Caco-2 (cell line): ENCODE measurements at regions not wholly inside any gene's neighbourhood (a gene's known extent, or its start where the extent isn't known, plus 50 kb on each side); places are given as distances from the start of the nearest gene placed in this dataset.

ENCODE experiments used
- BruUV-seq: library from RNA; stranded (reverse); fragments of 400-500 nt; replicated peaks from 2 replicates; lab custom pipeline; 2021; lab: Mats Ljungman, UMichigan
- CTCF ChIA-PET: fragments of 300-600 bp; sonication (Branson Sonifier 250); formaldehyde crosslinking; loops from one replicate; lab custom pipeline; 2022; ENCODE audit warnings: antibody characterized with exemption; lab: Charles Lee
- POLR2A ChIA-PET: fragments of 300-600 bp; sonication (Branson Sonifier 250); formaldehyde crosslinking; loops from one replicate; lab custom pipeline; 2022; ENCODE audit warnings: antibody characterized with exemption; lab: Charles Lee
- DNase-seq, 2 experiments: peaks; one replicate each; pipeline versions ENCODE4 v3.0.0 to v3.0.0-alpha.2; 2020 to 2022
- H3K27me3 ChIP-seq: replicated peaks from 2 replicates; pipeline ENCODE4 v1.6.0; 2011; ENCODE audit warnings: low read length; ENCODE audit not compliant: control insufficient read depth, insufficient read depth
- H3K36me3 ChIP-seq: 2 replicates; pipeline ENCODE4 v1.5.1; 2011; ENCODE audit warnings: low read length; ENCODE audit not compliant: control insufficient read depth, insufficient read depth
- H3K4me1 ChIP-seq: fragments of 250-450 bp; sonication (Bioruptor Pico); 2 replicates; pipeline ENCODE4 v1.5.1; 2020; ENCODE audit warnings: mild to moderate bottlenecking
- H3K4me3 ChIP-seq: 2 replicates; pipeline ENCODE4 v1.5.1; 2011; ENCODE audit warnings: low read depth, mild to moderate bottlenecking, control low read depth, low read length
- H3K9me3 ChIP-seq: fragments of 250-450 bp; sonication (Bioruptor Pico); 2 replicates; pipeline ENCODE4 v1.5.1; 2020; ENCODE audit warnings: mild to moderate bottlenecking, moderate library complexity
- H3K27ac Mint-ChIP-seq: one replicate; pipeline ENCODE4 v1.8.0; 2022; ENCODE audit warnings: mixed read lengths; ENCODE audit not compliant: unreplicated experiment
- H3K27me3 Mint-ChIP-seq: one replicate; pipeline ENCODE4 v1.8.0; 2022; ENCODE audit warnings: mixed read lengths; ENCODE audit not compliant: insufficient read depth, unreplicated experiment
- H3K36me3 Mint-ChIP-seq: one replicate; pipeline ENCODE4 v1.8.0; 2022; ENCODE audit warnings: mild to moderate bottlenecking, mixed read lengths; ENCODE audit not compliant: insufficient read depth, unreplicated experiment
- H3K4me1 Mint-ChIP-seq: one replicate; pipeline ENCODE4 v1.8.0; 2022; ENCODE audit warnings: low read depth, mixed read lengths; ENCODE audit not compliant: unreplicated experiment
- H3K4me3 Mint-ChIP-seq: one replicate; pipeline ENCODE4 v1.8.0; 2022; ENCODE audit warnings: mild to moderate bottlenecking, moderate library complexity, mixed read lengths; ENCODE audit not compliant: unreplicated experiment
- H3K9me3 Mint-ChIP-seq: one replicate; pipeline ENCODE4 v1.8.0; 2022; ENCODE audit warnings: mixed read lengths; ENCODE audit not compliant: unreplicated experiment
- CTCF ChIP-seq, 2 experiments: fragments of 200-600 bp in 1 of 2; IDR thresholded peaks; 1 replicate in 1 of 2; 2 replicates in 1 of 2; pipeline versions ENCODE4 v1.5.1 to v1.8.0; 2011 to 2022; ENCODE audit warnings: antibody characterized with exemption in 1 of 2, control low read depth in 1 of 2, inconsistent platforms in 1 of 2, low read depth in 1 of 2, low read length in 1 of 2, mild to moderate bottlenecking in 1 of 2, moderate library complexity in 1 of 2; ENCODE audit not compliant: insufficient read depth in 1 of 2, severe bottlenecking in 1 of 2, unreplicated experiment in 1 of 2
- intact Hi-C: fragments of 100-400 bp; cut with micrococcal nuclease; formaldehyde crosslinking; loops from one replicate; pipeline ENCODE4 v1.10.0; 2022; ENCODE audit not compliant: unreplicated experiment

DNA sequence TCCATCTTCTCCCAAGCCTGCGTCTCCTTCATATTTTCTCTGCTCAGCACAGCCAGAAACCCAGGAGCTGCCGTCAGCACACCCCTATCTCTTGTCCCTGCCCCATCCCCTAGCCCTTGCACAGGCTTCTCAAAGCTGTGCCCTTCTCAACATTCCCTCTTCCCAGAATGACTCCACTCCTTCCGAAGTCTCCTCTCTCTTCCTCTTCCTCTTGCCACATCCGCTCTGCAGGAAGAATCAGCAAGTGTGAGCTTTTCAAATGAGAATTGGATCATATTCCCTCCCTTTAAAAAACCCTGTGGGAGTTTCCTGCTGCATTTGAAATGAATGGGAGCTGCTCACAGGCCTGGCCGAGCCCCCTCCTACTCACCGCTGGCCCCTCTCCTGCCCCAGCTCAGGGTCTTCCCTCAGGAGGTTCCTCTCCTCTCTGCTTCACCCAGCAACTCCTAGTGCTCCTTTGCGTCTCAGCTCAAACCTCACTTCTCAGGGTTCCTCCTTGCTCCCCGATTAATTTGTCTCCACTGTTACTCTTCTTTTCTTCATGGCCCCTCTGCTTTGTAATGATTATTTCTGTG, 528.5 kb upstream of the CCDC196 start:
- Mint-ChIP-seq H3K27ac (no peak overlapping the region), H3K4me1 (no peaks in the 10 kb centered on the region), H3K4me3 (no peak overlapping the region), H3K27me3 (peaks cover 3% of the 10 kb centered on the region), H3K9me3 (no peaks in the 10 kb centered on the region), H3K36me3 (no peaks in the 10 kb centered on the region)
- no peaks in the 10 kb centered on the region for H3K9me3 ChIP-seq
- ChIA-PET POLR2A (no interaction called here), CTCF (interaction anchor here (0.7 kb wide), 1 partner anchor 16 kb away, joined by 4 read pairs; no protein-coding TSS in a partner anchor)
- no peak for DNase-seq
- intact Hi-C loops: loop anchor here (2.0 kb wide), 1 partner anchor 543 kb away; no protein-coding TSS in a partner anchor
- no peak for TF ChIP-seq CTCF (IDR thresholded peaks at IDR 0.05; ENCODE audit: insufficient read depth in 1 of 2, low read depth in 1 of 2, low read length in 1 of 2, severe bottlenecking in 1 of 2, unreplicated experiment in 1 of 2)
- no TSS peak for BruUV-seq
- no peaks in the 10 kb centered on the region for H3K4me1 ChIP-seq
- H3K27me3 ChIP-seq: peaks cover 2% of the 10 kb centered on the region; the same call in 1 of the 2 replicates
- H3K36me3 ChIP-seq: no peaks in the 10 kb centered on the region
- H3K4me3 ChIP-seq: no peak overlapping the region

GRCh38 chr14:65958664-65959562, 527.3 kb upstream of the CCDC196 start:
- Mint-ChIP-seq H3K4me1 (no peaks in the 10 kb centered on the region), H3K4me3 (no peak overlapping the region), H3K36me3 (no peaks in the 10 kb centered on the region), H3K27ac (no peak overlapping the region), H3K9me3 (no peaks in the 10 kb centered on the region), H3K27me3 (peaks cover 6% of the 10 kb centered on the region)
- TF ChIP-seq CTCF (IDR thresholded peaks at IDR 0.05; ENCODE audit: insufficient read depth in 1 of 2, low read depth in 1 of 2, low read length in 1 of 2, severe bottlenecking in 1 of 2, unreplicated experiment in 1 of 2): peak in 1 of 2 experiments; percentile 38
- intact Hi-C loops: loop anchor here (1.0 to 2.0 kb wide), 2 partner anchors 544 to 795 kb away; no protein-coding TSS in a partner anchor
- Histone ChIP-seq H3K36me3 (no peaks in the 10 kb centered on the region), H3K9me3 (no peaks in the 10 kb centered on the region), H3K4me1 (no peaks in the 10 kb centered on the region), H3K4me3 (no peak overlapping the region), H3K27me3 (peaks cover 2% of the 10 kb centered on the region)
- ChIA-PET CTCF (interaction anchor here (0.5 to 1.4 kb wide), 7 partner anchors 18 to 939 kb away, joined by 3 to 6 read pairs (median 4); no protein-coding TSS in a partner anchor), POLR2A (no interaction called here)
- BruUV-seq: no TSS peak
- no peak for DNase-seq

GRCh38 chr14:65959563-65960024, 526.6 kb upstream of the CCDC196 start:
- no peaks in the 10 kb centered on the region for H3K4me1 Mint-ChIP-seq
- intact Hi-C loops: loop anchor here (1.0 to 2.0 kb wide), 2 partner anchors 545 to 795 kb away; no protein-coding TSS in a partner anchor
- ChIA-PET POLR2A (no interaction called here), CTCF (interaction anchor here (0.5 to 1.4 kb wide), 7 partner anchors 18 to 939 kb away, joined by 3 to 6 read pairs (median 4); no protein-coding TSS in a partner anchor)
- peaks cover 4% of the 10 kb centered on the region for H3K27me3 ChIP-seq
- H3K9me3 ChIP-seq: no peaks in the 10 kb centered on the region
- H3K36me3 ChIP-seq: no peaks in the 10 kb centered on the region
- peak in 1 of 2 experiments; percentile 4 for TF ChIP-seq CTCF (IDR thresholded peaks at IDR 0.05; ENCODE audit: insufficient read depth in 1 of 2, low read depth in 1 of 2, low read length in 1 of 2, severe bottlenecking in 1 of 2, unreplicated experiment in 1 of 2)
- H3K4me1 ChIP-seq: no peaks in the 10 kb centered on the region
- BruUV-seq: no TSS peak
- no peak overlapping the region for H3K27ac Mint-ChIP-seq
- no peaks in the 10 kb centered on the region for H3K36me3 Mint-ChIP-seq
- H3K9me3 Mint-ChIP-seq: no peaks in the 10 kb centered on the region
- DNase-seq: no peak
- H3K27me3 Mint-ChIP-seq: peaks cover 6% of the 10 kb centered on the region
- no peak overlapping the region for H3K4me3 ChIP-seq
- H3K4me3 Mint-ChIP-seq: no peak overlapping the region
